ENCODE measurements at regions not wholly inside any gene's neighbourhood (a gene's known extent, or its start where the extent isn't known, plus 50 kb on each side); places are given as distances from the start of the nearest gene placed in this dataset.

GRCh38 chr18:54020156-54020745, 204.2 kb downstream of the MBD2 start:
- DNase-seq, result no peak

- no peak for DNase-seq
Observed at GRCh38 chr18:54019641-54020040, 204.8 kb downstream of the MBD2 start.

- no peak for DNase-seq
Observed at GRCh38 chr18:54013452-54013851, 211.0 kb downstream of the MBD2 start.

- DNase-seq, result no peak
Observed at GRCh38 chr18:54004828-54005227, 219.6 kb downstream of the MBD2 start.

GRCh38 chr18:54003195-54003594, 221.3 kb downstream of the MBD2 start:
- DNase-seq, result no peak

- no peak for DNase-seq
Observed at GRCh38 chr18:53997064-53997463, 227.4 kb downstream of the MBD2 start.

GRCh38 chr18:53994016-53994415, 230.5 kb downstream of the MBD2 start:
- DNase-seq, result no peak

GRCh38 chr18:53991805-53992204, 232.7 kb downstream of the MBD2 start:
- no peak for DNase-seq

GRCh38 chr18:53991202-53991601, 233.3 kb downstream of the MBD2 start:
- no peak for DNase-seq

- no peak for DNase-seq
Observed at GRCh38 chr18:53990485-53990884, 234.0 kb downstream of the MBD2 start.

- DNase-seq, result no peak
Observed at GRCh38 chr18:53984021-53984420, 240.4 kb downstream of the MBD2 start.

GRCh38 chr18:53971331-53971730, 253.1 kb downstream of the MBD2 start:
- no peak for DNase-seq

GRCh38 chr18:53952700-53953099, 271.8 kb downstream of the MBD2 start:
- no peak for DNase-seq

GRCh38 chr18:53950545-53950944, 273.9 kb downstream of the MBD2 start:
- DNase-seq, result no peak

- no peak for DNase-seq
Observed at GRCh38 chr18:53948991-53949390, 275.5 kb downstream of the MBD2 start.

- peak; percentile 40 for DNase-seq
Observed at GRCh38 chr18:53947092-53947640, 277.3 kb downstream of the MBD2 start.

- DNase-seq, result no peak
Observed at GRCh38 chr18:53946594-53946993, 277.9 kb downstream of the MBD2 start.

GRCh38 chr18:53944721-53945120, 279.7 kb downstream of the MBD2 start:
- DNase-seq, result no peak

- DNase-seq, result no peak
Observed at GRCh38 chr18:53943326-53943860, 281.1 kb downstream of the MBD2 start.

- DNase-seq, result no peak
Observed at GRCh38 chr18:53941601-53942338, 282.7 kb downstream of the MBD2 start.

GRCh38 chr18:53937037-53937436, 287.4 kb downstream of the MBD2 start:
- no peak for DNase-seq

GRCh38 chr18:53935803-53936202, 288.7 kb downstream of the MBD2 start:
- no peak for DNase-seq

- DNase-seq, result no peak
Observed at GRCh38 chr18:53935399-53935798, 289.1 kb downstream of the MBD2 start.

Data from NCI-H748 treated with DMSO at 0.1 percent for 48 hours (cell line).